SHP77 (cell line): ENCODE measurements at regions not wholly inside any gene's neighbourhood (a gene's known extent, or its start where the extent isn't known, plus 50 kb on each side); places are given as distances from the start of the nearest gene placed in this dataset.
"Not testable (repeated sequence)": the region's sequence is repeated elsewhere in the genome, so short reads cannot be mapped to it uniquely, and the experiment has no call there.

Experiments
- DNase-seq, 2 experiments: peaks; one replicate each; lab custom pipeline; 2025; lab: John Stamatoyannopoulos, UW

- no peak for DNase-seq
Measured at GRCh38 chr4:18749391-18749790, 727.8 kb upstream of the LCORL start.

GRCh38 chr4:18736551-18736950 is 715.0 kb upstream of the LCORL start:
- DNase-seq = no peak

GRCh38 chr4:18735740-18736268 is 714.2 kb upstream of the LCORL start:
- DNase-seq = no peak

GRCh38 chr4:18734405-18734804 is 712.9 kb upstream of the LCORL start:
- DNase-seq = no peak

GRCh38 chr4:18733961-18734360 is 712.4 kb upstream of the LCORL start:
- no peak for DNase-seq

GRCh38 chr4:18722748-18723191 is 701.2 kb upstream of the LCORL start:
- no peak for DNase-seq

GRCh38 chr4:18698119-18698883 is 676.7 kb upstream of the LCORL start:
- no peak for DNase-seq

- DNase-seq = no peak
Measured at GRCh38 chr4:18695733-18696527, 674.4 kb upstream of the LCORL start.

- no peak for DNase-seq
Measured at GRCh38 chr4:18691431-18692200, 670.1 kb upstream of the LCORL start.

- DNase-seq = no peak
Measured at GRCh38 chr4:18690291-18690955, 668.9 kb upstream of the LCORL start.

- no peak for DNase-seq
Measured at GRCh38 chr4:18689308-18690115, 668.0 kb upstream of the LCORL start.

- DNase-seq = not testable (repeated sequence)
Measured at GRCh38 chr4:18688351-18688750, 666.8 kb upstream of the LCORL start.

GRCh38 chr4:18686338-18687037 is 664.9 kb upstream of the LCORL start:
- no peak for DNase-seq

- DNase-seq = no peak
Measured at GRCh38 chr4:18684932-18685331, 663.4 kb upstream of the LCORL start.

- no peak for DNase-seq
Measured at GRCh38 chr4:18676526-18676915, 655.0 kb upstream of the LCORL start.

GRCh38 chr4:18675586-18676525 is 654.3 kb upstream of the LCORL start:
- DNase-seq = no peak

GRCh38 chr4:18670034-18670433 is 648.5 kb upstream of the LCORL start:
- no peak for DNase-seq

- no peak for DNase-seq
Measured at GRCh38 chr4:18669390-18669789, 647.8 kb upstream of the LCORL start.

GRCh38 chr4:18666322-18666721 is 644.8 kb upstream of the LCORL start:
- no peak for DNase-seq
